ENCODE measurements at regions not wholly inside any gene's neighbourhood (a gene's known extent, or its start where the extent isn't known, plus 50 kb on each side); places are given as distances from the start of the nearest gene placed in this dataset.

GRCh38 chr6:82068721-82069120 is 178.8 kb downstream of the IBTK start:
- no peak for DNase-seq

- no peak for DNase-seq
Observed at GRCh38 chr6:82066991-82067411, 180.5 kb downstream of the IBTK start.

DNA sequence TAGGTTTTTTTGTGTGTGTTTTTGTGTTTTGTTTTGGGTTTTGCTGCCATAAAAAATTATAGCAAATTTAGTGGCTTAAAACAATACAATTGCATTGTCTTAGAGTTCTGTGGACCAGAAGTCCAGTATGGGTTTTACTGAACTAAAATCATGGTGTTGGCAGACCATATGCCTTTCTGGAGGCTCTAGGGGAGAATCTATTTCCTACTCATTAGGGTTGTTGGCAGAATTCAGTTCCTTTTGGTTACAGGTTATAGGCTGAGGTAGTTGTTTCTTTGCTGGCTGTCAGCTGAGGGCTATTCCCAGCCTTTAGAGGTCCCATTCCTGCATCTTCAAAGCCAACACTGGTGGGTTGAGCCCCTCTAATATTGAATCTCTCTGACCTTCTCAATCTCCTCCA is 181.3 kb downstream of the IBTK start:
- DNase-seq: no peak

DNA sequence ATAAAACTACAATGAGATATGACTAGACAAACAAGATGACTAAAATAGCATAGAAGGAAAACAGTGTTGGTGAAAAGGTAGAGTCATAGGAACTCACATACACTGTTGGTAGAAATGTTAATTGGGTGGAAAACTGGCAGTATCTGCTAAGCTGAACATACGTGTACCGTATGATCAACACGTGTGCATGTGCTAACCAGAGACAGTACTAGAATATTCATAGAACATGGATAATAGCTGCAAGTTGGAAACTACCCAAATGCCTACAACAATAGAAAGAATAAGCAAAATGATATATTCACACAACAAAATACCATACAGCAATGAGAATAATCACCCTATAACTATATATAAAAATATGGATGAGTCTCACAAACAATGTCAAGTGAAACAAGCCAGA is 184.0 kb downstream of the IBTK start:
- DNase-seq: no peak

DNA sequence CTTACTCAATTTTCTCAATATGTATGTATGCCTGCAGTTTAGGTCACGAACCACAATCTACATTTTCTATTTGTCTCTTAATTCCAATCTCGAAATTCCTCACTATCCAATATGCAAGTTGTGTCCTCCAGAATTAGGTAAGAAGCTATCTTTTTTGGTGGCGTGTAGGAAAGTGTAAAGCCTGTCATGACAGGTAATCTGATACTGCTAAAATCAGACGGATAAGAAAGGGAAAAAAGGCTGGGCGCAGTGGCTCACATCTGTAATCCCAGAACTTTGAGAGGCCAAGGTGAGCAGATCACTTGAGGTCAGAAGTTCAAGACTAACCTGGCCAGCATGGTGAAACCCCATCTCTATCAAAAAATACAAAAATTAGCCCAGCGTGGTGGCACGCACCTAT is 185.3 kb downstream of the IBTK start:
- DNase-seq: no peak

DNA sequence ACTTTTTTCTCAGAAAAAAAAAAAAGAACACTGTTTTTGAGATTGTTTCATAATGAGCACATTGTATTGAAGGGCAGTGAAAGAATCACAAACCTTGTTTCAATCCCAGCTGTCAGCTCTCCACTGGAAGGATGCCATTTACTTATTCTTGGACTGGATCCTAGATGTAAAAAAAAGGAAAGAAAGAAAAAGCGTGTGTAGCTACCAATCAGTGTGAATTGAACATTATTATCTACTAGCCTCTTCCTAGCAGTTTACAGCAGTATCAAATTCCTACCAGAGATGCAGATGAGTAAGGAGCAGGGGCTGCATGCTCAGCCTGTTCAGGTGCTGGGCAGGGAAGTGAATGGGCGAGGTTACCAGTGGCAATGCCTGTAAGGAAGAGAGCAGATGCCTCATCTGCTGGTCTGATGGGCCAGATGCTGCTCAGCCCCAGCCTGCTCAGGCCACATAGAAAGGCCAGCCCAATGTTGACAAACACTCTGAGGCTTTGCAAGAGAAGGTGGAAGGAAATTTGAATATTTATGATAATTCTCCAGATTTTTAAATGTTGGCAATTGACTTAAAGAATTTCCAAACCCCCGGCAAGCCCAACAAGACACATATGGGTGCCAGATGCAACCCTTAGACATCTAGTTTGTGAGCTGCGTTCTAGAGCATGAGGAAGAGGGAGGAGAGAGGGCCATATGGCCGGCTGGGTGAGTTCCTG is 189.5 kb downstream of the IBTK start:
- peak; percentile 90 for DNase-seq

GRCh38 chr6:82056567-82056966 is 191.0 kb downstream of the IBTK start:
- no peak for DNase-seq

GRCh38 chr6:82045965-82046756 is 201.4 kb downstream of the IBTK start:
- DNase-seq: no peak

- DNase-seq: peak; percentile 13
Observed at GRCh38 chr6:82040405-82041221, 206.9 kb downstream of the IBTK start.

DNA sequence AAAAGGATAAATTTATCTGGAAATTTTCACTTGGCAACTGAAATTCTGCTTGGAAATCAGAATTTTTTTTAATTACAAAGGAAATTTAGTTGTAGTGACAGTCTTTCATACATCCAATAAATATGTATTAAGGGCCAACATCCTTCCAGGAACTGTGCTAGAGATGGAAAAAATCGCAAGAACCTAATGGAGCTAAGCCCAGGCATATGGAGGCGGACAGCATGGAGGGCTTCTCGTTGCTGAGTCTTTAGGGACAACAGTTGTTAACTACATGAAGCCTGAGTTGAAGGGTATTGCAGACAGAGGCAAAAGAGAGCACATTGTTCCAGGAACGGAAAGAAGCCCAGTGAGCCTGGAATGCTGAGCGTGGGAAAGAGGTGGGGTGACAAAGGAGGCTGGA is 208.9 kb downstream of the IBTK start:
- no peak for DNase-seq

- no peak for DNase-seq
Observed at GRCh38 chr6:82035526-82035925, 212.0 kb downstream of the IBTK start.

DNA sequence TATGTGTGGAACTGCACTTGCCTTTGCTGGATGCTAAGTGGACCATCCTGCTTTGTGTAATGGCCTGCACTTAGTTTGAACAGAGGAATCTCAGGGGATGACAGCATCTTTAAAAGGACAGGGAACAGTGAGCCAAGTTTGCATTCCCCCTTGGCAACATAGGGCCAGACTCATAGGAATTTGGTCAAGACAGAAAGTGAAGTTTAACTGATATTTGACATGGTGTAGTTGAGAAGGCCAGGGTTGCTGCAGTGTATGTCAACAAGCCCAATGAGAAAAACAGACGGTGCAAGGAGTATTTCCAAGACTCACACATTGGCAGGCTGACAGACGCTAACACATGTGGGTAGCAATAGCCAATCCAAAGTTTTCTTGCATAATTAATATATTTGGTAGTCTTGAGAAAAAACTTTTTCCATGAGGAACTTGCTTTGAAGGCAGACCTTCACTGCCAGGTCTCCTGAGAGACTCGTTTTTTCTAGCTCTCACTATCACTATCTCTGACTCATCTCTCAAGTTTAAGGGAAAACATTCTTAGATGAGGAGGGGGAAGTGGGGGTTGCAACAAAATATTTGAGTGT is 213.8 kb downstream of the IBTK start:
- no peak for DNase-seq

- DNase-seq: no peak
Observed at GRCh38 chr6:82032444-82032843, 215.1 kb downstream of the IBTK start.

- DNase-seq: no peak
Observed at GRCh38 chr6:82030761-82031503, 216.6 kb downstream of the IBTK start.

DNA sequence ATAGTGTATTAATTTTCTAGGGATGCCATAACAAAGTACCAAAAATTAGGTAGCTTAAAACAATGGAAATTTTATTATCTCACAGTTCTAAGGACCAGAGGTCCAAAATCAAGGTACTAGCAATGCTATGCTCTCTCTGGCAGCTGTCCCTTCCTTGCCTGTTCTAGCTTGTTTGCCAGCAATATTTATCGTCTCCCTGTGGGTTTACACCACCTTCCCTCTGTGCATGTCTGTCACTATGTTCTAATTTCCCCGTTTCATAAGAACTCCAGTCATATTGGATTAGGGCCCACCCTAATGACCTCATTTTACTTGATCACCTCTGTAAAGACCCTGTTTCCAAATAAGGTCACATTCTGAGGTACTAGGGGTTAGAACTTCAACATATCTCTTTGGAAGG is 217.2 kb downstream of the IBTK start:
- no peak for DNase-seq

DNA sequence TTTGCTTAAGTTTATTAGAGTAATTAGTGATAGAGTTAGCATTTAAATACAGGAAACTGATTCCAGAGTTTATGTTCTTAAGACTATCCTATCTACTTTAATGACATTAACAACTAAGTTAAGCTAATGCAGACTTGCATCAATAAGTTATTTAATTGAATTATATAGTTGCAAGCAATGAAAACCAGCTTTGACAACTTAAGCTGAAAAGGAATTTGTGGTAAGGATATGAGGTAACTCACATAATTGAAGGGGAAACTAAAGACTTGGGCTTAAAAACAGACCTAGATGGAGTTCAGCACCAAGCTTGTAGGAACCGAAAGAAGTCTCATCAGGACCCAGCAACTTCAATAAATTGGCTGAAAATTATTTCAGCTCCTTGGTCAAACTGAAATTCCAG is 222.3 kb downstream of the IBTK start:
- no peak for DNase-seq

DNA sequence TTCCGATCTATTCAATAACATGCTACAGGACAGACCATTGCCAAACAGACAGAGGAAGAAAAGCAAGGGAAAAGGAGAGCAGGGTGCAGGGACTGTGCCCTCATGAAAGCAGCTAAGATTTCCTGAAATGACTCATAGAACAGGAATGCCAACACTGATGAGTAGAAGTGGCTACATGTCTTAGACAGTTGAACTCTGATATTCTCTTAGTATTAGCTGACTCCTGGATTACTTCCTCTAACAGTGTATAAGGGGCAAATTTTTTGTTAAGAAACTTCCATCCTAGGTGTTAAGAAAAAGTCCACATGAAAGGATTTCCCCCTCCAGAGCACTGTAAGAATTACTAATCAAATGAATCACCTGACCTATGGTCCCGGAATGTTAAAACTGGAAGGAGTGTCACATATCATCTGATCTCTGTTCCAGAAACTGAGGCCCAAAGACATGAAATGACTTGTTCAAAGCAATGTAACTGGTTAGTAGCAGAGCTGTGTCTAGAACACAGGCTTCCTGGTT is 224.9 kb downstream of the IBTK start:
- no peak for DNase-seq

GRCh38 chr6:82017773-82018172 is 229.8 kb downstream of the IBTK start:
- DNase-seq: no peak

GRCh38 chr6:82017288-82017687 is 230.3 kb downstream of the IBTK start:
- DNase-seq: no peak

DNA sequence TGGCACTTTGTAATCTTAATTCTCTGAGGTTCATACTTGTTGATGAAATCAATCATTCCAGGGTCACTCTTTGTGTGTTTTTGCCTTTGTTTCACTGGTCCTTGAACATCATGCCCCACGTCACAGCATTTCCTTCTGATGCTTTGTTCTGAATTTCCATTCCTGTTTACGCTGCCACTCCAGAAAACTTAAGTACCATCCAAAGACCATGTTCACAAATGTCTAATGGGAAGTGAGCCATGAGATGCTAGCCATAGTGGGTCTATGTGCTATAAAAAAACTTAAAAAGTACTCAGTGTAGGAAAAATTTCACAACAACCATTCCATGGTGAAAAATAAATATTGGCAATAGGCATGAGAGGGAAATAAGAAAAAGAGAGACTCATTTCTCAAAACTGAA is 232.0 kb downstream of the IBTK start:
- DNase-seq: no peak

DNA sequence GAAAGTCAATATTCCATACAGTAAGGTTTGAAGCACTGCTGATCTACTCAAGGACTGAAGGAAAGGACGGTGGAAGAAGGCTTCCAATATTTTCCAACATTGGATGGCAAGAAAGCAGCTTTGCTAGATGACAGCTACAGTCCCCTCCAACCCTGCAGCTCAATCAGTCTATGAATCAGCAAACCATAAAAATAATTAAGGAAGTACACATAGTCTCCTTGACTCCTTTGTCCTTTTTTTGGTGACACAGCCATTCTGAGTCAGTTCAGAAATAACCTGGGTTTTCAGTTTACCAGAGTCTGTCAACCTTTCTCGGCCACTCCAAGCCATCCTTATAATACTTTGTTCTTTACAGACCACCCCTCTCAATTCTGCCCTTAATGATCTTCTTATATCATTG is 232.5 kb downstream of the IBTK start:
- DNase-seq: no peak
